Activated T-cell treated with anti-CD3 and anti-CD28 coated beads, Interleukin-2, amount 50 U/mL, for 48 hours (primary cell): ENCODE measurements at regions not wholly inside any gene's neighbourhood (a gene's known extent, or its start where the extent isn't known, plus 50 kb on each side); places are given as distances from the start of the nearest gene placed in this dataset.
"Not testable (repeated sequence)": the region's sequence is repeated elsewhere in the genome, so short reads cannot be mapped to it uniquely, and the experiment has no call there.

Experiments
- DNase-seq, 2 experiments: peaks; one replicate each; pipeline ENCODE4 v3.0.0-alpha.2; 2020

GRCh38 chr5:105042623-105043022 is 1480.0 kb upstream of the NUDT12 start:
- no peak for DNase-seq

GRCh38 chr5:105036814-105037213 is 1474.2 kb upstream of the NUDT12 start:
- not testable (repeated sequence) for DNase-seq

GRCh38 chr5:105034401-105034763 is 1471.8 kb upstream of the NUDT12 start:
- no peak for DNase-seq

GRCh38 chr5:105033637-105034400 is 1471.2 kb upstream of the NUDT12 start:
- DNase-seq: no peak

- no peak for DNase-seq
These were observed 1470.3 kb upstream of the NUDT12 start for GRCh38 chr5:105032917-105033316.

- no peak for DNase-seq
These were observed 1467.6 kb upstream of the NUDT12 start for GRCh38 chr5:105030153-105030552.

- no peak for DNase-seq
These were observed 1452.5 kb upstream of the NUDT12 start for GRCh38 chr5:105015098-105015497.

- DNase-seq: no peak
These were observed 1436.0 kb upstream of the NUDT12 start for GRCh38 chr5:104998572-104998971.

- no peak for DNase-seq
These were observed 1435.6 kb upstream of the NUDT12 start for GRCh38 chr5:104998169-104998568.

- no peak for DNase-seq
These were observed 1424.5 kb upstream of the NUDT12 start for GRCh38 chr5:104987074-104987473.

GRCh38 chr5:104977529-104977928 is 1414.9 kb upstream of the NUDT12 start:
- DNase-seq: no peak

- DNase-seq: no peak
These were observed 1405.3 kb upstream of the NUDT12 start for GRCh38 chr5:104967806-104968410.

- no peak for DNase-seq
These were observed 1402.4 kb upstream of the NUDT12 start for GRCh38 chr5:104965006-104965405.

- no peak for DNase-seq
These were observed 1392.9 kb upstream of the NUDT12 start for GRCh38 chr5:104955479-104955878.

- no peak for DNase-seq
These were observed 1390.3 kb upstream of the NUDT12 start for GRCh38 chr5:104952876-104953275.

GRCh38 chr5:104951829-104952228 is 1389.2 kb upstream of the NUDT12 start:
- no peak for DNase-seq

GRCh38 chr5:104947076-104947475 is 1384.5 kb upstream of the NUDT12 start:
- no peak for DNase-seq

- no peak for DNase-seq
These were observed 1380.1 kb upstream of the NUDT12 start for GRCh38 chr5:104942735-104943134.

- DNase-seq: no peak
These were observed 1378.5 kb upstream of the NUDT12 start for GRCh38 chr5:104941030-104941645.

GRCh38 chr5:104937598-104937997 is 1375.0 kb upstream of the NUDT12 start:
- DNase-seq: no peak

GRCh38 chr5:104932431-104932830 is 1369.8 kb upstream of the NUDT12 start:
- no peak for DNase-seq

- no peak for DNase-seq
These were observed 1366.4 kb upstream of the NUDT12 start for GRCh38 chr5:104928906-104929520.

- no peak for DNase-seq
These were observed 1352.6 kb upstream of the NUDT12 start for GRCh38 chr5:104915226-104915625.

- no peak for DNase-seq
These were observed 1352.0 kb upstream of the NUDT12 start for GRCh38 chr5:104914536-104915070.
